HG03558 (cell line): ENCODE measurements at regions not wholly inside any gene's neighbourhood (a gene's known extent, or its start where the extent isn't known, plus 50 kb on each side); places are given as distances from the start of the nearest gene placed in this dataset.
"Not testable (repeated sequence)": the region's sequence is repeated elsewhere in the genome, so short reads cannot be mapped to it uniquely, and the experiment has no call there.

ENCODE experiments used
- ATAC-seq: cut with Tn5 transposase; IDR thresholded peaks from one replicate; pipeline ENCODE4 v1.9.1; 2021; ENCODE audit warnings: moderate number of reproducible peaks; ENCODE audit not compliant: unreplicated experiment; ENCODE audit errors: extremely low read depth

- no peak for ATAC-seq
These were observed 162.8 kb downstream of the VAPA start for GRCh38 chr18:10076502-10077030.

GRCh38 chr18:10077986-10078385, 164.2 kb downstream of the VAPA start:
- ATAC-seq, result no peak

GRCh38 chr18:10080372-10080771, 166.6 kb downstream of the VAPA start:
- ATAC-seq, result no peak

GRCh38 chr18:10081492-10081891, 167.7 kb downstream of the VAPA start:
- ATAC-seq, result no peak

- no peak for ATAC-seq
These were observed 171.6 kb downstream of the VAPA start for GRCh38 chr18:10085416-10085815.

GRCh38 chr18:10085876-10086275, 172.1 kb downstream of the VAPA start:
- ATAC-seq, result no peak

- no peak for ATAC-seq
These were observed 172.8 kb downstream of the VAPA start for GRCh38 chr18:10086458-10087210.

- no peak for ATAC-seq
These were observed 174.9 kb downstream of the VAPA start for GRCh38 chr18:10088734-10089133.

GRCh38 chr18:10089881-10090280, 176.1 kb downstream of the VAPA start:
- ATAC-seq, result no peak

- no peak for ATAC-seq
These were observed 176.9 kb downstream of the VAPA start for GRCh38 chr18:10090668-10091067.

GRCh38 chr18:10093445-10093844, 179.6 kb downstream of the VAPA start:
- ATAC-seq, result no peak

- no peak for ATAC-seq
These were observed 180.3 kb downstream of the VAPA start for GRCh38 chr18:10094154-10094553.

- no peak for ATAC-seq
These were observed 180.8 kb downstream of the VAPA start for GRCh38 chr18:10094655-10095054.

GRCh38 chr18:10095356-10095755, 181.5 kb downstream of the VAPA start:
- no peak for ATAC-seq

- no peak for ATAC-seq
These were observed 185.8 kb downstream of the VAPA start for GRCh38 chr18:10099539-10100140.

GRCh38 chr18:10100196-10100595, 186.4 kb downstream of the VAPA start:
- no peak for ATAC-seq

- ATAC-seq, result no peak
These were observed 187.3 kb downstream of the VAPA start for GRCh38 chr18:10100941-10101701.

- no peak for ATAC-seq
These were observed 187.9 kb downstream of the VAPA start for GRCh38 chr18:10101729-10102128.

- ATAC-seq, result not testable (repeated sequence)
These were observed 191.3 kb downstream of the VAPA start for GRCh38 chr18:10105118-10105517.

- no peak for ATAC-seq
These were observed 197.4 kb downstream of the VAPA start for GRCh38 chr18:10111191-10111590.

GRCh38 chr18:10111944-10112343, 198.1 kb downstream of the VAPA start:
- ATAC-seq, result no peak
